ENCODE measurements at regions not wholly inside any gene's neighbourhood (a gene's known extent, or its start where the extent isn't known, plus 50 kb on each side); places are given as distances from the start of the nearest gene placed in this dataset.

GRCh38 chr15:29410338-29410737 lies 140.7 kb upstream of the NSMCE3 start:
- TF ChIP-seq, protein P1, sequence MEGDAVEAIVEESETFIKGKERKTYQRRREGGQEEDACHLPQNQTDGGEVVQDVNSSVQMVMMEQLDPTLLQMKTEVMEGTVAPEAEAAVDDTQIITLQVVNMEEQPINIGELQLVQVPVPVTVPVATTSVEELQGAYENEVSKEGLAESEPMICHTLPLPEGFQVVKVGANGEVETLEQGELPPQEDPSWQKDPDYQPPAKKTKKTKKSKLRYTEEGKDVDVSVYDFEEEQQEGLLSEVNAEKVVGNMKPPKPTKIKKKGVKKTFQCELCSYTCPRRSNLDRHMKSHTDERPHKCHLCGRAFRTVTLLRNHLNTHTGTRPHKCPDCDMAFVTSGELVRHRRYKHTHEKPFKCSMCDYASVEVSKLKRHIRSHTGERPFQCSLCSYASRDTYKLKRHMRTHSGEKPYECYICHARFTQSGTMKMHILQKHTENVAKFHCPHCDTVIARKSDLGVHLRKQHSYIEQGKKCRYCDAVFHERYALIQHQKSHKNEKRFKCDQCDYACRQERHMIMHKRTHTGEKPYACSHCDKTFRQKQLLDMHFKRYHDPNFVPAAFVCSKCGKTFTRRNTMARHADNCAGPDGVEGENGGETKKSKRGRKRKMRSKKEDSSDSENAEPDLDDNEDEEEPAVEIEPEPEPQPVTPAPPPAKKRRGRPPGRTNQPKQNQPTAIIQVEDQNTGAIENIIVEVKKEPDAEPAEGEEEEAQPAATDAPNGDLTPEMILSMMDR (IDR thresholded peaks at IDR 0.05; ENCODE audit: control insufficient read depth, insufficient read depth, low read depth, low read length, missing control alignments), result no peak
- H3K4me3 ChIP-seq (ENCODE audit: control insufficient read depth, low read depth, low read length), result no peak overlapping the region
- no peak for DNase-seq (ENCODE audit: low read depth)

- no peak overlapping the region for H3K4me3 ChIP-seq (ENCODE audit: control insufficient read depth, low read depth, low read length)
- TF ChIP-seq, protein P1 (IDR thresholded peaks at IDR 0.05; ENCODE audit: control insufficient read depth, insufficient read depth, low read depth, low read length, missing control alignments), result no peak
- DNase-seq (ENCODE audit: low read depth), result no peak
These were observed 140.3 kb upstream of the NSMCE3 start for GRCh38 chr15:29409890-29410289.

GRCh38 chr15:29405564-29405963 lies 135.9 kb upstream of the NSMCE3 start:
- TF ChIP-seq, protein P1 (IDR thresholded peaks at IDR 0.05; ENCODE audit: control insufficient read depth, insufficient read depth, low read depth, low read length, missing control alignments), result no peak
- DNase-seq (ENCODE audit: low read depth), result no peak
- H3K4me3 ChIP-seq (ENCODE audit: control insufficient read depth, low read depth, low read length), result no peak overlapping the region

GRCh38 chr15:29403772-29404171 lies 134.2 kb upstream of the NSMCE3 start:
- TF ChIP-seq, protein P1 (IDR thresholded peaks at IDR 0.05; ENCODE audit: control insufficient read depth, insufficient read depth, low read depth, low read length, missing control alignments), result no peak
- DNase-seq (ENCODE audit: low read depth), result no peak
- no peak overlapping the region for H3K4me3 ChIP-seq (ENCODE audit: control insufficient read depth, low read depth, low read length)

- DNase-seq (ENCODE audit: low read depth), result no peak
- TF ChIP-seq, protein P1 (IDR thresholded peaks at IDR 0.05; ENCODE audit: control insufficient read depth, insufficient read depth, low read depth, low read length, missing control alignments), result no peak
- H3K4me3 ChIP-seq (ENCODE audit: control insufficient read depth, low read depth, low read length), result no peak overlapping the region
These were observed 132.0 kb upstream of the NSMCE3 start for GRCh38 chr15:29401644-29402043.

GRCh38 chr15:29400701-29401100 lies 131.1 kb upstream of the NSMCE3 start:
- DNase-seq (ENCODE audit: low read depth), result no peak
- TF ChIP-seq, protein P1 (IDR thresholded peaks at IDR 0.05; ENCODE audit: control insufficient read depth, insufficient read depth, low read depth, low read length, missing control alignments), result no peak
- no peak overlapping the region for H3K4me3 ChIP-seq (ENCODE audit: control insufficient read depth, low read depth, low read length)

GRCh38 chr15:29398907-29399306 lies 129.3 kb upstream of the NSMCE3 start:
- no peak for DNase-seq (ENCODE audit: low read depth)
- no peak overlapping the region for H3K4me3 ChIP-seq (ENCODE audit: control insufficient read depth, low read depth, low read length)
- TF ChIP-seq, protein P1 (IDR thresholded peaks at IDR 0.05; ENCODE audit: control insufficient read depth, insufficient read depth, low read depth, low read length, missing control alignments), result no peak
